Adrenal gland (tissue), 9 donors: ENCODE measurements at regions not wholly inside any gene's neighbourhood (a gene's known extent, or its start where the extent isn't known, plus 50 kb on each side); places are given as distances from the start of the nearest gene placed in this dataset.

ENCODE experiments used
- DNase-seq, 7 donors: peaks; one replicate each; pipeline ENCODE4 v3.0.0-alpha.2; 2019 to 2020
- H3K27ac ChIP-seq, 5 donors: fragments of 200-600 bp; sonication (generic) in 4 of 5; 1 replicate in 3 of 5; 2 replicates in 2 of 5; pipeline versions ENCODE4 v1.5.1 to v1.8.0; 2016 to 2020; ENCODE audit warnings: mild to moderate bottlenecking in 1 of 5
- H3K27me3 ChIP-seq: fragments of 200-600 bp; 2 replicates; pipeline ENCODE4 v1.8.0; 2021
- H3K36me3 ChIP-seq, 2 donors: fragments of 200-600 bp; replicated peaks in 1 of 2; 1 replicate in 1 of 2; 2 replicates in 1 of 2; pipeline versions ENCODE4 v1.5.1 to v1.8.0; 2018 to 2022
- H3K4me1 ChIP-seq, 2 donors: fragments of 200-600 bp; replicated peaks in 1 of 2; 1 replicate in 1 of 2; 2 replicates in 1 of 2; pipeline versions ENCODE4 v1.5.1 to v1.8.0; 2018 to 2021
- H3K4me3 ChIP-seq, 4 donors: fragments of 200-600 bp; sonication (generic) in 3 of 4; one replicate each; pipeline ENCODE4 v1.5.1; 2016 to 2018
- H3K9me3 ChIP-seq, 3 donors: fragments of 200-600 bp; sonication (generic) in 1 of 3; replicated peaks in 1 of 3; 1 replicate in 2 of 3; 2 replicates in 1 of 3; pipeline versions ENCODE4 v1.5.1 to v1.8.0; 2016 to 2021
- CTCF ChIP-seq, 6 experiments: fragments of 450-650 bp in 4 of 6; fragments of 200-600 bp in 2 of 6; sonication (generic) in 1 of 6; IDR thresholded peaks; 1 replicate in 5 of 6; 2 replicates in 1 of 6; pipeline versions ENCODE4 v1.5.1 to v1.8.0; 2016 to 2021; ENCODE audit warnings: antibody characterized with exemption in 6 of 6, mild to moderate bottlenecking in 2 of 6, moderate library complexity in 1 of 6
- POLR2A ChIP-seq, 2 donors: fragments of 450-650 bp; IDR thresholded peaks; one replicate each; pipeline ENCODE4 v1.6.1; 2017; ENCODE audit warnings: antibody characterized with exemption in 2 of 2, mild to moderate bottlenecking in 2 of 2, moderate library complexity in 1 of 2
- WGBS, 4 donors: extraction: QIAGEN DNeasy Blood & Tissue Kit in 2 of 4; methylation state at CpG; one replicate each; pipeline versions ENCODE4 v1.1.5 to v1.1.7; 2013 to 2017; 5-methylcytosine and 5-hydroxymethylcytosine counted together
- intact Hi-C, 2 donors: fragments of 100-400 bp; cut with DNase I; formaldehyde crosslinking; loops; one replicate each; pipeline versions ENCODE4 v1.14.1 to v1.15.0; 2022 to 2023
- donor health status: healthy with polysubstance abuse.
- donor health status: Bipolar disorder and iron deficiency.
- donor health status: DM: yes; HTN: yes; CAD: no.
- donor health status: DM: no; HTN: no; CAD: no.
- donor health status: DM: no; HTN: no; CAD: no.

DNA sequence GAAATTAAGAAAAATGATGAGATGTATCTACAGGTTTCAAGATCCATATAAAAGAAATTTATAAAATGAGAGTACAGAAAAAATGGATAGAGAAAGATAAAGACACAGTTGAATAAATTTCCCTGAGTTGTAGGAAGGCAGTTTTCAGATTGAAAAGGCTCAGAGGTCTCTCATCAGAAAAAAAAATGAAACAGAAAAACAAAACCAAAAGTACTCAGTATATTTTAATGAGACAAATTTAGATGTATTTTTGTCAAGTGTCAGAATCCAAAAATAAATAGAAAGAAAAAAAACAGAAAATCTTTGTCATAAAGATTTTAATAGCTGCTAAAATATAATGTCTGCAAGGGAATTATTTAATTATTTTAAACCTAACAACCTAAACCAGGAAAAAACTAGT is 520.5 kb downstream of the KCNJ3 start:
- H3K27ac ChIP-seq = no peak overlapping the region
- TF ChIP-seq POLR2A (IDR thresholded peaks at IDR 0.05) = no peak
- no peak for TF ChIP-seq CTCF (IDR thresholded peaks at IDR 0.05)

GRCh38 chr2:155218292-155218924 is 519.9 kb downstream of the KCNJ3 start:
- intact Hi-C loops = no loop called here
- Histone ChIP-seq H3K36me3 (no peaks in the 10 kb centered on the region), H3K4me3 (no peak overlapping the region), H3K4me1 (no peaks in the 10 kb centered on the region), H3K9me3 (no peaks in the 10 kb centered on the region), H3K27ac (no peak overlapping the region), H3K27me3 (no peaks in the 10 kb centered on the region)
- no peak for TF ChIP-seq POLR2A (IDR thresholded peaks at IDR 0.05)
- no peak for TF ChIP-seq CTCF (IDR thresholded peaks at IDR 0.05)
- whole genome bisulfite sequencing, 4 donors = 79 to 93% (median 88%) methylated on average over 2 of the region's 2 CpGs
- no peak for DNase-seq

More for the DNA sequence above, 520.5 kb downstream of the KCNJ3 start:
- H3K36me3 ChIP-seq = no peaks in the 10 kb centered on the region
- DNase-seq = no peak
- intact Hi-C loops = no loop called here
- no peaks in the 10 kb centered on the region for H3K9me3 ChIP-seq
- H3K4me1 ChIP-seq = no peaks in the 10 kb centered on the region
- no peaks in the 10 kb centered on the region for H3K27me3 ChIP-seq
- no peak overlapping the region for H3K4me3 ChIP-seq

- DNase-seq = no peak
- no peaks in the 10 kb centered on the region for H3K4me1 ChIP-seq
- H3K27me3 ChIP-seq = no peaks in the 10 kb centered on the region
- no peak overlapping the region for H3K27ac ChIP-seq
- TF ChIP-seq CTCF (IDR thresholded peaks at IDR 0.05) (no peak), POLR2A (IDR thresholded peaks at IDR 0.05) (no peak)
- no peaks in the 10 kb centered on the region for H3K9me3 ChIP-seq
- H3K4me3 ChIP-seq = no peak overlapping the region
- intact Hi-C loops = no loop called here
- WGBS, 4 donors = 55 to 64% (median 63%) methylated on average over 2 of the region's 2 CpGs
- H3K36me3 ChIP-seq = no peaks in the 10 kb centered on the region
Measured at GRCh38 chr2:155215037-155215707, 516.7 kb downstream of the KCNJ3 start.

DNA sequence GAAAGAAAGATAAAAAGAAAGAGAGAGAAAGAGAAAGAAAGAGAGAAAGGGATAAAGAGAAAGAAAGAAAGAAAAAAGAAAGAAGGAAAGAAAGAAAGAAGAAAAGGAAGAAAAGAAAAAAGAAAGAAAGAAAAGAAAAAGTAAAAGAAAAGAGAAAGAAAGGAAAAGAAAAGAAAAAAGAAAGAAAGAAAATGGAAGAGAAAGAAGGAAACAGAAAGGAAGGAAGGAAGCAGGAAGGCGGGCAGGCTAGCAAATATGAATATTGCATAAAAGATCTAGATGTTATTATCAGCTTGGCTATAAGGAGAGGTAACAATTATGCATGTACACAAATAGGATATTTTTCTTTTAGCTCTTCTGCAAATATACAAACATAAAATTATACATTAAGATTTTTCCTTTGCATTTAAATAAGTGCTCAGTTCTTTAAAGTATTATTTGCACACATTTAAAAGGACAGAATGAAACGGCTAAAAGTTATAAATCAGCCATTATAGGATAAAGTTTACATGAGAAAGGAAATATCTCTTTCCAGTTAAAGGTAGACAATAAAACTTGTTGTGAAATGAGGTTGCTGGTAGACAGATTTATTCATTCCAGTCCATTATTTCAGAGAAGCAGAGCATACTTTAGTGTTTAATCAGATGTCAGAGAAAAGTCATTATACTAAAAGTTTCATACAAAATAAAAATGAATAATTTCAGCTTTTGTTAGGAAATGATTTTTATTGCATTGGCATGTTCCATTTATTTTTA is 511.4 kb downstream of the KCNJ3 start:
- 50 to 62% (median 58%) methylated on average over 2 of the region's 2 CpGs for WGBS, 4 donors
- H3K27me3 ChIP-seq = no peaks in the 10 kb centered on the region
- TF ChIP-seq CTCF (IDR thresholded peaks at IDR 0.05) (no peak), POLR2A (IDR thresholded peaks at IDR 0.05) (no peak)

More for the DNA sequence above, 511.4 kb downstream of the KCNJ3 start:
- Histone ChIP-seq H3K9me3 (no peaks in the 10 kb centered on the region), H3K4me1 (no peaks in the 10 kb centered on the region), H3K27ac (no peak overlapping the region), H3K4me3 (no peak overlapping the region), H3K36me3 (no peaks in the 10 kb centered on the region)
- no peak for DNase-seq
- intact Hi-C loops = no loop called here
